GM19035 (cell line): ENCODE measurements at regions not wholly inside any gene's neighbourhood (a gene's known extent, or its start where the extent isn't known, plus 50 kb on each side); places are given as distances from the start of the nearest gene placed in this dataset.
"Not testable (repeated sequence)": the region's sequence is repeated elsewhere in the genome, so short reads cannot be mapped to it uniquely, and the experiment has no call there.

Experiments
- ATAC-seq: cut with Tn5 transposase; IDR thresholded peaks from one replicate; pipeline ENCODE4 v1.9.1; 2021; ENCODE audit not compliant: unreplicated experiment

DNA sequence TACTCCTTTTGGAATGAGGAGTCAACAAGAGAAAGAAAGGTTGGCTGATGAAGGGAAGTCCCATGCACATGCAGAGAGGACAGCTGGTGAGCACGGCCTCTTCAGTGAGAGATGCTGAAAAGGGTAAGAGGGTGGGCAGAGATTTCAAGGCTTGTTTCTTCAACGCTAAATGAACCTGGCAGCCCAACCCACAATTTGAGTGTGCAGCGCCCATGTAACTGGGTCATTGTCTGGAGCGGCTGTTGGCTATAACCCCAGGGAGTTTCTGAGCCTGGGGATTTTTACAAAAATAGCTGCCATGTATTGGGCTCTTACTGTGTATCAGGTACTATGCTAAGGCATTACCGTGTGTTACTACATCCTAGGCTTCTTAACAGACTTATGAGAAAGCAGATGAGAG lies 594.1 kb downstream of the ETS1 start:
- ATAC-seq: no peak

DNA sequence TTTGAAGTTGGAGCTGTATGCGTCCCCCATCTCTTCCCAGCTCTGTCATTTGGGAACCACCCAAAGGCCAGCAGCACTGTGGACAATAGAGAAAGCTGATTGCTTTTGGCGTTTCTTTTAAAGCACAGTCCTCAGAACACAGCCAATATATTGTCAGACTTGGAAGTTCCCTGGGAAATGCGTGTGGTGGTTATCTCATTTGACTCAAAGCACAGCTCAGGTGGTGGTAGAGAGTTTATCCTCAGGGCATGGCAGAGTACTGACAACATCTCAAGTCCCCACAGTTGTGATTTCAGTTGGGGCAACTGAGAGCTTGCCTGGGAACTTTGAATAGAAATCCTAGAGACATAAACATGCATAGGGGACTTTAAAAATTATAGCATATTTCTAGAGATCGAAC lies 601.3 kb downstream of the ETS1 start:
- ATAC-seq: no peak

DNA sequence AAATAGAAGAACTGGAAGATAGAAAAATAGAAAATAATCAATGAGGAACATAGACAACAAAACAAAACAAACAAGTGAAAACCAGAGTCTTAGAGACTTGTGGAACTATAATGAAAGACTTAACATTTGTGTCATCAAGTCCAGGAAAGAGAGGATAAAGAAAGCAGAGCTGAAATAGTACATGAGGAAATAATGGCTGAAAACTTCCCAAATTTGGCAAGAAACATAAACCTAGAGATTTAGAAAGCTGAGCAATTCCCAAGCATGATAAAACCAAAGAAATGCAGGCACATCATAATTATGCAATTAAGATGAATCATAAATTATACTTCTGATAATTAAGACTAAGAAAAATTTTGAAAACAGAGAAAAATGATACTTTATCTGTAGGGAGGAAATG lies 614.5 kb downstream of the ETS1 start:
- no peak for ATAC-seq

DNA sequence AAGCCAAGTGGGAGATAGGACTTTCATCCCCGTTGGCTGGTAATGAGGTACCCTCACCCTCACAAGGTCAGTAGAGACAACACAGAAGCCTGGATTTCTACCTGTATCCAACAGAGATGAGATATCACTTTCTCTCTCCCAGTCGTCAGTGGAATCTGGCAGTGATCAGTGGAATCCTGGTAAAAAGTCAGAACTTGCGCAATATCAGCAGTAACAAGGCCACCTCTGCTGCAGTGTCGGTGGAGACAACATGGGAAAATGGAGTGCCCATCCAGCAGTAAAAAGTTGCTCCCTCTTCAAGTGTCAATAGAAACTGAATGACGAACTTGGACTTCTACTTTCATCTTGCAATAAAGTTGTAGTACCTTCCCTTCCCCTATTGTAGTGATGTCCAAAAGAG lies 615.9 kb downstream of the ETS1 start:
- no peak for ATAC-seq

DNA sequence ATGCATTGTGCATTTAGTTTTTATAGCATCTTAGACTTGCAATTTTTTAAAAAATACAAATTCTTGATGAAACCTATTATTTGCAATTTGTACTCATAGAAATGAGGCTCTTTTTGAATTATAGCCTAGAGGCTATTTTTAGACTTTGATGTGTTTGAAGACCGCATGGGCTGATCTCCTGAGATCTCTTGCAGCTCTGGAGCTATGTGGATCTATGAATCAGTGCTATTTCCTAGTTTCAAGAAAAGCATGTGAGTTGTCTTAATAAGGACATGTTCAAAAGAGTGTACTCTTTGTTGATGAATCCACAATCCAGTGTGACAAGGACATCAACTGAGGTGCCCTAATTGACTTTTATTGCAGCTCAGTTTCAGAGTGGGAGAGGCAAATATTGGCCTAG lies 620.5 kb downstream of the ETS1 start:
- ATAC-seq: no peak

DNA sequence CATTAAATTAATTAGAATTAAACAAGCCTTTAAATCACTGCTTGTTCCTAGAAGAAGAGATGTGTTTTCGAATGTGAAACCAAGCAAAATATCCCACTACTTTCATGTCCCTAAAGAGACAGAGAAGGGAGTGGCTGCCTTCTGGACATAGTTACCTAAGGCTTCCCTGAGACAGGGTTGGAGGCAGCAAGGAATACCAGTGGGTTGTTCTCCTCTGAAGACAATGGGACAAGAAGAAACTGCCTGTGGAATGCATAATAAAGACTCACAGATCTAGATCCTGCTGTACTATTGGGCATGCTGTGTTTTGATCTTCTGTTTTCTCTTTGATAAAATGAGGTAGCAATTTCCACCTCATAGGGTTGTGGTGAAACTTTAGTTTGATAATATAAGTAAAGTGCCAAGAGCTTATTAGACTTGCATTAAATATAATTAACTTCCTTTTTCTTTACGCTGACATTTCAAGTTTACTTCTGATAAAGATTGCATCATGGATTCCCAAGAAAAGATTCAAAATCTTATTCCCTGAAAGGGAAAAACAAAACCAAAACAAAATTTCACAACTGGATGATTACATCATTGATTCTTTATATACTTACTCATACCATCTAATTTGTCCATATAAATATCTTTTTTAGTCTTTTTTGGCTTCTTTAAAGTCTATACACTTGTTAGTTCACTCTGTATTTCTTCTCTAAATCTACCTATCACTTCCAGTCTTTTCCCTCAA lies 621.3 kb downstream of the ETS1 start:
- no peak for ATAC-seq

DNA sequence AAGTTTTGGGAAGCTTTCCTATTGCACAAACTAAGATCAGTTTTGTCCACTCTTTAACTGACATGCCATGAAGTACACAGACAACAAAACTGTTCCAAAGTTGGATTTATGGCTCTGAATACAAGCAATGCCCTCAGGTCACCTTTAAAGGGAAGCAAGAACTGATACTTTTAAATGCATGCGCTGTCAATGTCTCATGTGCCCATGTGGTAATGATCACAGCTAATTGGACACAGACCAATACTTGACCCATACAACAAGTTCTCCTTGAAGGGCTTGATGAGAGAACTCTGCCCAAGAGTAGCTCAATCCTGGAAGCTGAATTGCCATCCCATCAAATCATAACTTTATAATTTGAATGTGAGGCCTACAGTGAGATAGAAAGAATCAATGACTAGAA lies 624.9 kb downstream of the ETS1 start:
- ATAC-seq: no peak

DNA sequence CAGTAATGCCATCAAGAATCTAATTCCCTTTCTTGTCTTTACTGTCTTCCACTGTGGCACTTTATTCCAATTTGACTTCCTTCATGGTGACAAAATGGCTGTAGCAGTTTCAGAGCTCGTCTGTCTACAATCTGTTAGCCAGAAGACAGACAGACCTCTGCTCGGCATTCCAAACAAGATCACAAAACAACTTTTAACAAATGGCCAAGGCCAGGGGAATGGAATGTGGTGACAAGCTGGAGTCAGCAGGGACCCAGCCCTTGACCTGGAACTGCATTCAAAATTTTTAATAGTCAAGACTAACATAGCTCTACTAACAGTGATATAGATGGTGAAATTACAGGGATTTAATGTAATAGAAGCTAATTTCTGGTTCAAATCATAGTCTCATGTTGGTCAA lies 637.2 kb downstream of the ETS1 start:
- ATAC-seq: no peak

DNA sequence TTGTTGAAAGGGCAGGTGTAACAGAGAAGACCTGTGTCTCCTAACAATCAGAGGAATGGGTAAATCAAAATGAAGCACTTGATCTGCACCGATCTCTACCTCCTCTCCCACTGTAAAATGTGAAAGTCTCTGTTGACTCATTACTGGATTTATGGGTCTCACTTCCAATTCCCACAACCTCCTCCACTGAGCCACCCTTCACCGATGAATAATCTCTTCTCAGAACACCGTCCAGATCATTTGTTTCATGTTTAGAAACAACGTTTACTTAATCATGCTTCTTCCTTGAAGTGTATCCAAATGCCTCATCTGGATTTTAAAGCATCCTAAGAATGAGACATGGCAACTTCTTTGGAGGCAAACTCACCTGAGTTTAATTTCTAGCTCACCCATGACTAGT lies 643.6 kb downstream of the ETS1 start:
- ATAC-seq: no peak

DNA sequence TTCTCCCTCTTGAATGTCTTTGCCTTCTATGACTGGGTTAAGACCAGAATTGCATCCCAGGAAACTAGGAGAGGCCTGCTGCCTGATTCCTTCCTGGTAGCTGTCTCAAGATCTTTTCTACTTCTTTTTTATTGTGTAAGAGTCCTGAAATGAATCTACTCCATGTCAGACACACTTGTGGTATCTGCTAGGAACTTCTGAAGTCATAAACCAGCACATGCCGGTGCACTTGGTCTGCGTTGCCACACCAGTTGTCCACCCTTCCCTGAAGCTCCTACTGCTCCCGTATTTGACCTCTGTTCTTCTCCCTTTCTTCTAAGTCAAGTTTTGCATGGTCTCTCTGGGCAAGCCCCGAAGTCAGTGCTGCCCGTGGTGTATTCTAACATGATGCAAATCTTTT lies 644.2 kb downstream of the ETS1 start:
- ATAC-seq: no peak

DNA sequence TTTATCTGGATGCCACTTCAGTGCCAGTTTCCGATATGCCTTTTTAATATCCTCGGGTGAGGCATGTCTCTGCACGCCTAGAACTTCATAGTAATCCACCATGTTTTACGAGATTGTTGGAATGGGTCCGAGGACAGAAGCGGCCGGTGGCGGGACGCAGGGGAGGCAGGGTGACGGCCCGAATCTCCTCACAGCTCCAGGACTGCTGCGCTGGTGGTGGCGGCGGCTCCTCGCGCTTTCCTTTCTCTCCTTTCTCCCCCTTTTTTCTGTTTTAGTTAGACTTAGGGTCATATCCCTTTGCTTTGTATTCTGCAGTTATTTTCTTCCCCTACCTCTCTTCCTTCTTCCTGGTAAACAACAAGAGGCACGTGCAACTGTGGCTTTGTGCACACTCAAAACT lies 645.8 kb downstream of the ETS1 start:
- ATAC-seq: not testable (repeated sequence)

DNA sequence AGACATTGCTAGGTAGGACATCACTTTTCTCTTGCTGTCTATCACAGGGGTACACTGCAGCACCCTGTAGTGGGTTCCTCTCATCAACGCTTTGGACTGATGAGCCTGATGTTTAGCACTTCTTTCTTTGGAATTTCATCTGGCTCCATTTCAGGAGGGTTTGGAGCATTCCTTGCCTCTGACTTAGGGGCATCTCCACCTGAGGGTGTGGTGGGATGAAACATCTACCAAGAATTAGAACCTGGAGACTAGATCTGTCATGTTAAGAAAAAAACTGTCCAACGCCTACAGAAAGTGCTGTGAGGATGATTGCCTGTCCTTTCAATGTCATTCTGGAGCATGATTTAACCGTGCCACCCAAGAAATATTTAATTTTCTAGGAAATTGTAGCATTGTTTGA lies 648.4 kb downstream of the ETS1 start:
- no peak for ATAC-seq

DNA sequence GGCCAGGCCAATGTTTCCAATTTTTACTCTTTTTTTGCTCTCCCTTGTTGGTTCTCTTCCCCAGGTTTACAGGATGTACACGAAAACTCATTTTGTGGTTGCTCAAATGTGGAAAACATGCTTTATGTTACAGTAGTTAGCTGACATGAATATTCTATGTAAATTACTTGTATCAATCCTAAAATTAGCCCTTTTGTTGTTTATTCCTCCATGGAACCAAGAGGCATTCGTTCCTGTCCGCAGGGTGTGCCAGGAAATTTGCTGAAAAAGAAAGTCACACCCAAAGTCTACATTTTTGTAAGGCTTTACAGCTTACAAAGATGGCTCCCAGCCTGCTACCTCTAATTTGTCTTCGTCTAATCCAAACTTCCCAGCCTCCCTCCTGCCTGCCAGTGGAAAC lies 652.3 kb downstream of the ETS1 start:
- no peak for ATAC-seq

DNA sequence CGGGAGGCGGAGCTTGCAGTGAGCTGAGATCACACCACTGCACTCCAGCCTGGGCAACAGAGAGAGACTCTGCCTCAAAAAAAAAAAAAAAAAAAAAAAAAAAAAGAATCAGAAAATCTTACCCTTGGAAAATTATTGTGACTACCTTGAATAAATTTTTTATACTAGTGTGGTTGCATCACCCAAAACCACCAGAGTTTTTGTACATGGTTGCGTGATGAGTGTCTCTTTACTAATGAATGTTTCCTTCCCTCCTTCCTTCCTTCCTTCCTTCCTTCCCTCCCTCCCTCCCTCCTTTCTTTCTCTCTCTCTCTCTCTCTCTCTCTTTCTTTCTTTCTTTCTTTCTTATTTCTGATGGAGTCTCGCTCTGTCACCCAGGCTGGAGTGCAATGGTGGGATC lies 653.4 kb downstream of the ETS1 start:
- ATAC-seq: not testable (repeated sequence)

DNA sequence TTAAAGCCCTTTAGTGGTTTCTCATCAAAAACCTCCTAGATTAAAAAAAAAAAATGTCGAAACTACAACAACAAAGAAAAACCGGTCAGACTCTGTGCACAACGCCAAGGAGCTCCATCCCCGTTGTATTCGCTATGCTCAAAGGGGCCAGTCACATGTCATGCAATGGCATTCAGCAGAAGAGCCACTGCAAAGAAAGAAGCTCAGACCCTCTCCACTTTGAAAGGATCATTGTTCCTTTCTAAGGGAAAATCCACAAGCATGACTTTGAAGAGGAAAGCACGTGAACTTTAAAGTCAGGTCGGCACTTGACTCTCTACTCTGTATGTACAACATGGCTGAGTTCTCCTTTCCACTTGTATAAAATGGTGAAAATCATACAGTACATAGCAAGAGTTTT lies 655.6 kb downstream of the ETS1 start:
- ATAC-seq: no peak

DNA sequence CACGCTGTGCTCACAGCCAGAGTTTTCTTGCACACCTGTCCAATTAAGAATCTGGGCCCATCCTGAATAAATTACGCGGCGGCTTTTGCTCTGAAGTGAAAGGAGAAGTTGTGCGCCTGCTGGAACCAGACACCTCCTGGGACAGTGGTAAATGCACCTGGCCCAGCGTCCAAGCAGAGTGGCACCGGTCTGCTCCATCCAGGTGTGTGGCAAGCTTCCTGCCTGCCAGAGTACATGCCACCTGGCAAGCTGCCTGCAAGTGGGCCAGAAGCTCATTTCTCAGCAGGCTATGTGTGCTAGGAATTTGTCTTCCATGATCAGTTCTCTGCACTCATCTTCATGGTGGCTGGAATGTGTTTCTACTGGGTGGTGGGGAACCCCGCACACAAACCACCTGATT lies 660.6 kb downstream of the ETS1 start:
- ATAC-seq: no peak

DNA sequence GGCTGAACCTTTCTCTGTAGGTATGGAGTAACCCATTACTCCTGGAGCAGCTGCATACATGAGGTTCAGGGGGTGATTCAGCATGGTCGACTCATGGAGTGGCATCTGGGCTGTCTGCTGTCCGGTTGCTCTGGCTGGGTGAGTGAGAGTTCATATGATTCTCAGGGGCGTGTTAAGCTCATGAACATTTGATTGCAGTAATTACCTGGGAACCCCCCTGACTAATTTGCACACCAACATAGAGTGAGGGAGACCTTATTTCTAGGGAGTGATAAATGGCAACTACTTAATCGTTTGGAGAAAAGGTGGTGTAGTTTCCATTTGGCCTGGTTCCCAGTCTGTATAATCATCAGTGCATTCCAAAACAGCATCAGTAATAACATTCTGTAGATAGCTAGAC lies 661.9 kb downstream of the ETS1 start:
- ATAC-seq: no peak

DNA sequence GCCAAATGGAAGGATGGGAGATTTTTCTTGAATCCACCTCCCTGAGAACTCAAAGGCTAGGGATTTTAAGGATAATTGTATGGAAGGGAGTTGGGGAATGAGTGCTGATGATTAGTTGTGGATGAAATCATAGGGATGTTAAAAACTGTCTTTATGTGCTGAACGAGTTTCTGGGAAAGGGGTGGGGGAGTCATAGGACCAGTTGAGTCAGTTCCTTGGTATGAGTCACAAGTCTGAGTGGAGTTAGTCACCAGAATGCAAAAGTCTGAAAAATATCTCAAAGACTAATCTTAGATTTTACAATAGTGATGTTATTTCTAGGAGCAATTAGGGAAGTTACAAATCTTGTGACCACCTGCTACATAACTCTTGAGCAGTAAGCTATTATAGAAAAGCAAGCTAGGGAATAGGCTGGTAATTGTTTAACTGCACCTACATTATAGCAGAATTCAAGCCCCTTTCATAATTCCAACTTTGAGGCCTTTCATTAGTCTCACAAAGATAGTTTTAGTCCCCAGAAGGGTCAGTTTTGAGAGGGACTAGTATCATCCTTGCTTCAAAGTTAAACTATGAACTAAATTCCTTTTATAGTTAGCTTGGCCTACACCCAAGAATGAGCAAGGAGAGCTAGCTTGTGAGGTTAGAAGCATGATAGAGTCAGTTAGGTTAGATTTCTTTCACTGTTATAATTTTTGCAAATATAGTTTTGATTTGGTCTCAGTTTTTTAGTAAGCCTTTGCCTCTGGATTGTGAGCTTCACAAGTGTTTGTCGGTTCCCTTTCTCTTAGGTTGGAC lies 668.0 kb downstream of the ETS1 start:
- no peak for ATAC-seq

DNA sequence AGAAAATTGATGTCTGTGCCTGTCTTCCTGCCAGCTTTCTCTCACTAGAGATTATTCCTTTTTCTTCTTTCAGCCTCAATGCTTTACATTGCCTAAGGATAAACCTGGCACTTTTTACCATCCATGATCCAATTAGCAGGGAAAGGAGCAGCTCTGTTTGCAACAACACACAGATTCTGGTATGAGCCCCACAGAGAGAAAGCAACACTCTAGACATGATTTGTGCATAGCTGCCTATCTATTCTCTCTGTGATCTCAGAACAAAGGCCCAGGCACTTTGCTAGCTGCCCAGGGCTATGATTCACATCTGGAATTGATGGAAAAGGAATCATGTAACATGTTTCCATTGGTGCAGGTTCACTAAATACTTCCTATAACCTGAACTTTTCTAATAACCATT lies 685.0 kb downstream of the ETS1 start:
- ATAC-seq: no peak

DNA sequence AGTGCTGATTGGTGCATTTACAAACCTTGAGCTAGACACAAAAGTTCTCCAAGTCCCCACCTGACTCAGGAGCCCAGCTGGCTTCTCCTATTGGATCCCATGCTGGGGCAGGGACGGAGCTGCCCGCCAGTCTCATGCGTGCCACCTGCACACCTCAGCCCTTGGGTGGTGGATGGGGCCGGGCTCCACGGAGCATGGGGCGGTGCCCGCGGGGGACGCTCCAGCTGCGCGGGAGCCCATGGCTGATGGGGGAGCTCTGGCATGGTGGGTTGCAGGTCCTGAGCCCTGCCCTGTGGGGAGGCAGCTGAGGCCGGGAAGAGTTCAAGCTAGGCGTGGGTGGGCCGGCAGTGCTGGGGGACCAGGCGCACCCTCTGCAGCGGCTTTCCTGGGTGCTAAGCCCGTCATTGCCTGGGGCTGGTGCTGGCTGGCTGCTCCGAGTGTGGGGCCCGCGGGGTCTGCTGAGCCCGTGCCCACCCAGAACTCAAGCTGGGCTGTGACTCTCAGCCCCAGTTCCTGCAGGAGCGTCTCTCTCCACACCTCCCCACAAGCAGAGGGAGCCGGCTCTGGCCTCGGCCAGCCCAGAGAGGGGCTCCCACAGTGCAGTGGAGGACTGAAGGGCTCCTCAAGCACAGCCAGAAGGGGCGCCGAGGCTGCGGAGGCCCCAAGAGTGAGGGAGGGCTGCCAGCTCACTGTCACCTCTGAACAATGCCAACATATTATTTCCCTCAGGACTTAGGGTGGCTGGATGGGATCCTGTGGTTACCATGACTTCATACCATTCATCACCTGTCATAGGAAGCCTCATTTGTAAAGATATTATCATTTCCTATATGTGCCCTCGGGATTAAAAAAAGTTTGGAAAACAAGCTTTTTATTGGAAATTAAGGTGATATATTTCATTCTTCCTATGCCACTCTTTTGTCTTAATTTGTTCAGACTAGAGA lies 688.7 kb downstream of the ETS1 start:
- ATAC-seq: no peak

DNA sequence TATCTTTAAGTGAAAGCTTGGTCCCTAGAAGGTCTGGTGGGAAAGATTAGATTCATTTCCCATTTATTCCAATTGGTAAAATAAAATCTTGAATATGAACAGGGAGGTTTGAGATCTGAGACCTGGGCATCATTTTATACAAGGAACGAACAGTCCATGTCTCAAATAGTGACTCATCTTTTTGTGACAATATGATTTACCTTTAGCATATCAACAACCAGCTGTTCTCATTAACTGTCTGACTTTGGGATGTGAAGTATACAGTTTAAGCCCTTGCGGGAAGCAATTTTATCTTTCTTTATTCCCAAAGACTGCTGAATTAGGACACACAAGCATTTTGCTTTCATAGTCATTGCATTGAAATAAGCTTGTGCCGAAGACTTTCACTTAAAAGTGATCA lies 691.6 kb downstream of the ETS1 start:
- no peak for ATAC-seq

DNA sequence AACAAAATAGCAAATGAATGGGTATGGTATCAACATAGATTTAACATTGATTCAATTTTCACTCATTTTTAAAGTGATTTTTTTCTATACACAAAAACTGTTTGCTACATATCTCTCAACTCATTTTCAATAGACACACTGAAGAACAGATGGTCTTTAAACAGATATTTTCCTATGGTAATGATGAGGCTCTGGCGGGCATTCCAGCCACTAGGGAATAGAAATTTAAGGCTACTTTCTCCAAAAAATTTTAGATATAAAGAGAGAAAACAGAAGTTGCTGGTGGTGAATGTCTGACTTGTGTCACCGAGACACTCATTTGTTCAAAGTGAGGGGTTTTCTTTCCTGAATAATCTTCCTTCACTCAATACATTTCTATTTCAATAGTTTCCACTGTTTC lies 693.0 kb downstream of the ETS1 start:
- no peak for ATAC-seq
